ENCODE measurements at regions not wholly inside any gene's neighbourhood (a gene's known extent, or its start where the extent isn't known, plus 50 kb on each side); places are given as distances from the start of the nearest gene placed in this dataset.

DNA sequence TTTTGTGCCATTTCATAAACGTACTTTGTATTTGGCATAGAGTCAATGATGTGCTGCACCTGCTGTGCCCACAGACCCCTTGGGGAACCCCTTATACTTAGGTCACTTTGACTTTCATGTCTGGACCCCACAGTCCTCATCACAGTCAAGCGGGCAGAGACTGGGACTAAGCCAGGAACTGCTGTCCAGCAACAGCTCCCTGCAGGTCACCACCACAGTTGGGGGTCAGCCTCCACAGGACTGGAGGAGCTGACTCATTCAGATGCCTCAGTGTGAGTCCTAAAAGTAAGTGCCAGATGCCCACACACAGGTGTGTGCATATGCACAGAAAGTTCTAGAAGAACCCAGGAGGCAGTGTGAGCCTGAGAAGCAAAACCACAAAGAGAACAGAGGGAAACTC is 339.8 kb downstream of the GABRB3 start:
- no peaks in the 10 kb centered on the region for H3K27me3 ChIP-seq (ENCODE audit: low read depth)
- in situ Hi-C loops (cut with MboI; ENCODE audit: low sequenced_read_pairs): no loop called here
- H3K9me3 ChIP-seq: no peaks in the 10 kb centered on the region
- H3K4me3 ChIP-seq: no peak overlapping the region
- H3K4me1 ChIP-seq: no peaks in the 10 kb centered on the region
- no peaks in the 10 kb centered on the region for H3K36me3 ChIP-seq (replicated peaks)
- DNase-seq (ENCODE audit: low spot score in 2 of 2): no peak

DNA sequence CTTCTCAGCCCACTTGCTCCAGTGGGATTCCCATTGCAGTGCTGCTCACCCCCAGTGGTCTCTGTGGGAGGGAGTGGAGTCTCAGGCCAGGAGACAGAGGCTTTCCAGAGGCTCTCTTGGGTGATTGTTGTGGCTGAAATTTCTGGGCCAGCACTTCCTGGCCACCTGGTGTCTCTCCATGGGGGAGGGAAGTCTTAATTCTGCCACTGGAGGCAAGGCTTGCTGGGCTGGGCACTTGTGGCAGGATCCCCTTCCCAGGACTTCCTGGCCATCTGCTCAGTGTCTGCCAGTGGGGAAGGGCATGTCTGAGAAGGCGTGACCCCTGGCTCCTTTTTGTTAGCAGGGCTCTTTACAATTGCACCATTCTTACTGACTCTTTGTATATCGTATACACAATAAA is 351.8 kb downstream of the GABRB3 start:
- no peaks in the 10 kb centered on the region for H3K4me1 ChIP-seq
- no peak overlapping the region for H3K4me3 ChIP-seq
- DNase-seq (ENCODE audit: low spot score in 2 of 2): no peak
- no peaks in the 10 kb centered on the region for H3K9me3 ChIP-seq
- no peaks in the 10 kb centered on the region for H3K36me3 ChIP-seq (replicated peaks)
- in situ Hi-C loops (cut with MboI; ENCODE audit: low sequenced_read_pairs): no loop called here
- H3K27me3 ChIP-seq (ENCODE audit: low read depth): no peaks in the 10 kb centered on the region

DNA sequence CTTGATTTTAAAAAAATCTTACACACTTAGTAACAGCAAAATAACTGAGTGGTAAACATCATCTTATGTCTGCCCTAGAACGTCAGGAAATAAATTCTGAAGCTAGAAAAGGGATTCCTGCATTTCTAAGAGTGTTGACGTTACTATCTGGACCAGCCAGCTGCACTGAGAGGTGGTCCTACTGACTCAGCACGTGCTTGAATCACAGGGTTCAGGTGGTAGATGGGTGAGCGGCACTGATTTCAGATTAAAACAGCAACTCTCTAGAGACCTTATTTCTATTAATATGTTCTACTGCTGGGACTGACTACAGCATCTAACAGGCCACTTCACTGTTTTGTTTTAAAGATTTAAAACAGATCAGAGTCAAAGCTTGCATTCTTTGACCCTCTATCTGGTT is 377.2 kb downstream of the GABRB3 start:
- H3K27me3 ChIP-seq (ENCODE audit: low read depth): no peaks in the 10 kb centered on the region
- no peaks in the 10 kb centered on the region for H3K4me1 ChIP-seq
- H3K36me3 ChIP-seq (replicated peaks): no peaks in the 10 kb centered on the region
- H3K9me3 ChIP-seq: no peaks in the 10 kb centered on the region
- no peak overlapping the region for H3K4me3 ChIP-seq
- in situ Hi-C loops (cut with MboI; ENCODE audit: low sequenced_read_pairs): no loop called here
- DNase-seq (ENCODE audit: low spot score in 2 of 2): no peak

DNA sequence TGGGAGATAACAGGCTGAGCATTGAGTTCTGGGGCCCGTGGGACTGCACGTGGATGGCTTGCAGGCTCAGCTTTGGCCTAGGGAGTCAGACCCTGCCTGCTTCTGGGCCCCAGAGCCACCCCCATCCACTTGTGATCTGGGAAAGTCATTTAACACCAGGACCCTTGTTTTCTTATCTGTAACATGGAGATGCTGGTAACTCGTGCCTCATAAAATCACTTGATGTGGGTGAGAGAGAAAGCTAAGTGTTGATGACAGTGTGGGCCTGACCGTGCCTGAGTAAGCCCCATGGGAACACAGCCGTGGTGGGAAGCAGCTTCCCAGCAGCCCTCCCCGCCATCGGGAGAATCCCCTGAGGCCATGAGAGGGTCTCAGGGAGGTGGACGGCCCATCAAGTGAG is 378.1 kb downstream of the GABRB3 start:
- no peak for DNase-seq (ENCODE audit: low spot score in 2 of 2)
- in situ Hi-C loops (cut with MboI; ENCODE audit: low sequenced_read_pairs): no loop called here

DNA sequence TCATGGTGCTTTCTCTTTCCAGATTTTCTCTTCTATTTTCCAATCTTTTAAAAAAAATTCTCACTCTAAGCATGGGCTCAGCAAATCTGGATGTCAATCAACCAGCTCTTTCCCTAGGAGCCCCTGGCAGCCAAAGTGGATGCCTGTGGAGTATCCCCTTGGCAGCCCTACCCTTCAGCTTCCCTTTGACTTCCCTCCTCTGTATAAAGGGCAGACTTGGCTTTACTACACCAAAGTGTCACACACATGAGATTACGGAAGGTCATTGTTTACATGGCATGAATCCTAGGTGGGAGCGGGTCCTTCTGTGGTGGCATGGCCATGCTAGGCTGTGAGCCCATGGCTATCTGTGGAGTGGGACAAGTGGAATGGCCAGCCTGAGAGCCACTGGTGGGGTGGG is 379.9 kb downstream of the GABRB3 start:
- H3K9me3 ChIP-seq: no peaks in the 10 kb centered on the region
- no peaks in the 10 kb centered on the region for H3K36me3 ChIP-seq (replicated peaks)
- H3K4me3 ChIP-seq: no peak overlapping the region
- H3K4me1 ChIP-seq: no peaks in the 10 kb centered on the region
- in situ Hi-C loops (cut with MboI; ENCODE audit: low sequenced_read_pairs): no loop called here
- no peaks in the 10 kb centered on the region for H3K27me3 ChIP-seq (ENCODE audit: low read depth)
- no peak for DNase-seq (ENCODE audit: low spot score in 2 of 2)

More for the DNA sequence above, 378.1 kb downstream of the GABRB3 start:
- Histone ChIP-seq H3K9me3 (no peaks in the 10 kb centered on the region), H3K4me3 (no peak overlapping the region), H3K36me3 (replicated peaks) (no peaks in the 10 kb centered on the region), H3K4me1 (no peaks in the 10 kb centered on the region), H3K27me3 (ENCODE audit: low read depth) (no peaks in the 10 kb centered on the region)

DNA sequence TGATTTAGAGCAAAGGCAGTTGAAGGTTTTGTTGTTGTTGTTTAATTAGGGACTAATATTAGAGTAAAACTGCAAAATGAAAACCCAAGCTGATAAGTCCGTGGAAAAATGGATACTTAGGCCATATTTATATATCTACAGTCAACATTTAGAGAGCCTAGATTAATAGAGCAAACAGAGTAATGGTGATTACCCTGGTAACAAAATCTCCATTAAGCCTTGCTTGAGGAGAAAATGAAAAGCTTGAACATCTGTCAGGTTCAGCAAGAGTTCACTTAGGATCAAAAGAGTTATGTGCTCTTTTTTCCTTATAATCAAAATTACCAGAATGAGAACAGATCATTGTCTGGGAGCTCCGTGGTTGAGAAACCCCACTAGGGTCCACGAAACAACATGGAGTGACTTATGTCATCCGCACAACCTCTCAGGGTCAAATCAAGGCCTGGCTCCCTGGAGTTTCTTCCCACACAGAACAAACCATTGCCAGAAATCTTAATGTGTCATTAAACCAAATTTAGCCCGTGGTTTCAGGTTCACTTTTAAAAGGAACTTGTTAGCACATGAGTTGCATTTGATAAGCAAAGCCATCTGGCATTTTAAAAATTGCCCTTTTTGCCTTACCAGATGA is 381.2 kb downstream of the GABRB3 start:
- H3K9me3 ChIP-seq: no peaks in the 10 kb centered on the region
- no peak for DNase-seq (ENCODE audit: low spot score in 2 of 2)
- H3K4me3 ChIP-seq: no peak overlapping the region
- H3K36me3 ChIP-seq (replicated peaks): no peaks in the 10 kb centered on the region
- H3K4me1 ChIP-seq: no peaks in the 10 kb centered on the region
- no peaks in the 10 kb centered on the region for H3K27me3 ChIP-seq (ENCODE audit: low read depth)
- in situ Hi-C loops (cut with MboI; ENCODE audit: low sequenced_read_pairs): no loop called here

DNA sequence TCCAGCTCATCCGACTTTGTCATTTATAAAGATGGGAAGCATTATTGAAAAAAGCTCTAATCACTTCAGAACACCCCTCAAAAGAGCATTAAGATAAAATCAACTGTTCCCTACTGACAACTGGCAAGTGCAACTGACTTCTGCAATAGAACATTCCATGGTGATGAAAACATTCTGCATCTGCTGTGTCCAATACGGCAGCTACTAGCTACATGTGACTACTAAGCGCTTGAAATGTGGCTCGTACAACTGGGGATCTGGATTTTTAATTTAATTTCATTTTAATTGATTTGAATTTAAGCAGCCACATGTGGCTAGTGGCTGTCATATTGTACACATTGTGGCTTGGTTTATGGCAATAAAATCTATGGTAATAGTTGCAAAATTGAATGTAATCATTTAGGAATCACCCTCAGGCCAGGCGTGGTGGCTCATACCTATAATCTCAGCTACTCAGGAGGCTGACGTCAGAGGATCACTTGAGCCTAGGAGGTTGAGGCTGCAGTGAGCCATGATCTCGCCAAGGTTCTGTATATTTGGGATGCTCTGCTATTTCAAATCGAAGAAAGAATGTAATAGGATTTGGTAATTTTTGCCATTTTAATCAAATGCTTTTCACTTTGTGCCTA is 390.3 kb downstream of the GABRB3 start:
- Histone ChIP-seq H3K4me1 (no peaks in the 10 kb centered on the region), H3K9me3 (no peaks in the 10 kb centered on the region), H3K4me3 (no peak overlapping the region), H3K36me3 (replicated peaks) (no peaks in the 10 kb centered on the region), H3K27me3 (ENCODE audit: low read depth) (no peaks in the 10 kb centered on the region)
- no peak for DNase-seq (ENCODE audit: low spot score in 2 of 2)
- in situ Hi-C loops (cut with MboI; ENCODE audit: low sequenced_read_pairs): no loop called here

DNA sequence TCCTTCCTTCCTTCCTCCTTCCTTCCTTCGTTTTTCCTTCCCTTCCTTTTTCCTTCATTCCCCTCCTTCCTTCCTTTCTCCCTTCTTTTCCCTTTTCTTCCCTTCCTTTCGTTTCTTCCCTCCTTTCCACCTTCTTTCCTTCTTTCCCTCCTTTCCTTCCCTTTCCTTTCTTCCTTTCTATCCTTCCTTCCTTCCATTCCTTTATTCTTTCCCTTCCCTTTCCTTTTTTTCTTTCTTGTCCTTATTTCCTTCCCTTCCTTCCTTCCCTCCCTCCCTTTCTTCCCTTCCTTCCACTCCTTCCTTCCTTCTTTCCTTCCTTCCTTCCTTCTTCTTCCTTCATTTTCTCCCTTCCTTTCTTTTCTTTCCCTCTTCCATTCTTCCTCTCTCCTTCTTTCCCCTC is 394.6 kb downstream of the GABRB3 start:
- in situ Hi-C loops (cut with MboI; ENCODE audit: low sequenced_read_pairs): no loop called here
- DNase-seq (ENCODE audit: low spot score in 2 of 2): no peak

DNA sequence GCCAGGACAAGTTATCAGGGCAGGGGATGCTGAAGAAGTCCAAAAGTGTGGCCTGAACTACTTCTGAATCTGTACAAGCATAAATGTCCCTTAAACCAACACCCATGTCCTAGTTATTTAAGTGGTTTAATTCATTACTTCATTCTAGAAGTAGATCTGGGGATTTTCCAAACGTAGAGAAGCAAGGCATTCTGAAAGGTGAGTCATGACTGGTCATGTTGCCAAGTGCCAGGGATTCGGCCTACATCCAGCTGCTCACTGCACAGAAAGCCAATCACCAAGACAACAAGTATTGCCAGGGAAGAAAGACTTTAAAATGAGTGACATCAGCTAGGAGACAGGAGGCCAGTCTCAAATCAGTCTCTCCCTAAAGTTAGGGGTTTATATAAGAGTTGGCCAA is 396.6 kb downstream of the GABRB3 start:
- no peak for DNase-seq (ENCODE audit: low spot score in 2 of 2)
- in situ Hi-C loops (cut with MboI; ENCODE audit: low sequenced_read_pairs): no loop called here
- Histone ChIP-seq H3K9me3 (no peaks in the 10 kb centered on the region; the same call in 1 of the 2 replicates), H3K4me1 (no peaks in the 10 kb centered on the region), H3K4me3 (no peak overlapping the region), H3K27me3 (ENCODE audit: low read depth) (no peaks in the 10 kb centered on the region), H3K36me3 (replicated peaks) (no peaks in the 10 kb centered on the region)

More for the DNA sequence above, 394.6 kb downstream of the GABRB3 start:
- H3K36me3 ChIP-seq (replicated peaks): no peaks in the 10 kb centered on the region
- H3K4me1 ChIP-seq: no peaks in the 10 kb centered on the region
- H3K4me3 ChIP-seq: no peak overlapping the region
- no peaks in the 10 kb centered on the region; the same call in 1 of the 2 replicates for H3K9me3 ChIP-seq
- H3K27me3 ChIP-seq (ENCODE audit: low read depth): no peaks in the 10 kb centered on the region

DNA sequence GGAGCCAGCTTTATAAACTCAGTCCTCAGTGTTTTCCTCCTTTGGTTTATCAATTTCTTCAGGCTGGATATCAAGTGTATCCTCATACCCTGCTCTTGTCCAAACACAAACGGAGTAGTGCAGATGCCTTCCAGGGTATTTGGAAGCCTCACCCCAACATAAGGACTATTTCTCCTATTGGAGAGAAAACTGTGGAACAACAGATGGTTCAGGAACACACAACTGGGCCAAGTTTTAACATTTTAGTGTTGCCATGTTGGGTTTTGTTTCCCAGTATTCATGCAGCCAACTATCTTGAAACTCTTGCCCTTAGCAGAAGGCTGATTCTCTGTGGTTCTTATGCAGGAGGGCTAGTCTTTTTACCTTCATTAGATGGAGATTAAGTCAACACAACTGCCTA is 398.1 kb downstream of the GABRB3 start:
- no peaks in the 10 kb centered on the region; the same call in 1 of the 2 replicates for H3K9me3 ChIP-seq
- no peaks in the 10 kb centered on the region for H3K27me3 ChIP-seq (ENCODE audit: low read depth)
- no peaks in the 10 kb centered on the region for H3K4me1 ChIP-seq
- no peak for DNase-seq (ENCODE audit: low spot score in 2 of 2)
- no peaks in the 10 kb centered on the region for H3K36me3 ChIP-seq (replicated peaks)
- in situ Hi-C loops (cut with MboI; ENCODE audit: low sequenced_read_pairs): no loop called here
- no peak overlapping the region for H3K4me3 ChIP-seq

DNA sequence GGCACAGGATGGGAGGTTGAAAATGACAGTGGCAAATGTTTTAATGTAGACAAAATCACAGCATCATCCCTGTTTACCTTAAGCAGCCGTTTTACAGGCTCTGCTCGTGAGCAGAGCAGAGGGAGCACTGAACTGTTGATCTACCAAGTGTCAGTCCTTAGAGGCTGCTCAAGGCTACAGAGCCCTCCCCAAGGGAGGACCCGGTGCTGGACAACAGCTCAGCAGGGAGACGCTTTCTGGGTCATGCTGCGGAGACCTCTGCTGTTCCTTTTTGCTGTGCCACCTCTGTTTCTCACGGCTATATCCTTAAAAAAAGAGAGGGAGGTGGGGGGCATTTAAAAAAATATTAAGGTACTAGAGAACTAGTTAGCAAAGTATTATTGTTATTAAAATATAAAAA is 400.2 kb downstream of the GABRB3 start:
- in situ Hi-C loops (cut with MboI; ENCODE audit: low sequenced_read_pairs): no loop called here
- DNase-seq (ENCODE audit: low spot score in 2 of 2): no peak
- H3K4me3 ChIP-seq: no peak overlapping the region
- H3K9me3 ChIP-seq: no peaks in the 10 kb centered on the region; the same call in 1 of the 2 replicates
- H3K27me3 ChIP-seq (ENCODE audit: low read depth): no peaks in the 10 kb centered on the region
- no peaks in the 10 kb centered on the region for H3K4me1 ChIP-seq
- no peaks in the 10 kb centered on the region for H3K36me3 ChIP-seq (replicated peaks)

DNA sequence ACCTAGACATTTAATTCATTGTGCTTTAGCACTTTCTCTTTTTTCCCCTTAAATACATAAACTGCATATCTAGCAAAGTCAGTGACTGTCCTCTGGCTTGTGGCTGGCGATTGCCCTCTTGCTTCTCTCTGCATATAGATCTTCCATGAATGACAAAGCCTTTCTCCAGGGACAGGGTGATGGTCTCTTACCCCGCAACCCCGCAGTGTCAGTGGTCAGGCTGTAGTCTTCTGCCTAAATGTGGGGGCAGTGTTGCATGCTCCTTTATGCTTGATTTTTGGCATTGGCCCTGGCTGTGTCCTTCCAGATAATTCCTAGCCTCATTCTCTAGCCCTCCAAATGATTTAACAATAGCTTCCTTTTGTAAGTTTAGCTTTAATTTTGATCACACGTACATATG is 407.8 kb downstream of the GABRB3 start:
- H3K4me3 ChIP-seq: no peak overlapping the region
- H3K36me3 ChIP-seq (replicated peaks): no peaks in the 10 kb centered on the region
- no peak for DNase-seq (ENCODE audit: low spot score in 2 of 2)
- in situ Hi-C loops (cut with MboI; ENCODE audit: low sequenced_read_pairs): no loop called here
- no peaks in the 10 kb centered on the region for H3K4me1 ChIP-seq
- H3K9me3 ChIP-seq: no peaks in the 10 kb centered on the region
- no peaks in the 10 kb centered on the region for H3K27me3 ChIP-seq (ENCODE audit: low read depth)

DNA sequence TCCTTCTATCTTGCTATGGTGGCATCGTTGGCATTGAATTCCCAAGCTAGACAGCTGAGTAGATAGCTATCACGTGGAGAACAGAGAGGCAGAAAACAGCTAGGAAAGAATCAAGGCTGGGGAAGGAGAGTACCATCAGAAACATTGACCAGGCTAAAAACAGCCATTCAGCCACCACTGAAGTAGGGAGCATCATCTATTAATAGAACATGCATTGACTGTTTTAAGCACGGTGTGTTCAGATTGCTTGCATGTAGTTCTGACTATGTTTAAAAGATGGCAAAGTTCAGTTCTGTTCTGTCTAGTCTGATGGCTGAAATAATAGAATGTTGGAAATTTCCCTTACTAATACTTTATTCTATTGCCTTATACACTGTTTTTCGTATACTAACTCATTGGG is 413.0 kb downstream of the GABRB3 start:
- no peak for DNase-seq (ENCODE audit: low spot score in 2 of 2)
- Histone ChIP-seq H3K36me3 (replicated peaks) (no peaks in the 10 kb centered on the region), H3K4me1 (no peaks in the 10 kb centered on the region), H3K27me3 (ENCODE audit: low read depth) (peaks cover 3% of the 10 kb centered on the region; the same call in 1 of the 2 replicates), H3K9me3 (no peaks in the 10 kb centered on the region), H3K4me3 (no peak overlapping the region)
- in situ Hi-C loops (cut with MboI; ENCODE audit: low sequenced_read_pairs): no loop called here

DNA sequence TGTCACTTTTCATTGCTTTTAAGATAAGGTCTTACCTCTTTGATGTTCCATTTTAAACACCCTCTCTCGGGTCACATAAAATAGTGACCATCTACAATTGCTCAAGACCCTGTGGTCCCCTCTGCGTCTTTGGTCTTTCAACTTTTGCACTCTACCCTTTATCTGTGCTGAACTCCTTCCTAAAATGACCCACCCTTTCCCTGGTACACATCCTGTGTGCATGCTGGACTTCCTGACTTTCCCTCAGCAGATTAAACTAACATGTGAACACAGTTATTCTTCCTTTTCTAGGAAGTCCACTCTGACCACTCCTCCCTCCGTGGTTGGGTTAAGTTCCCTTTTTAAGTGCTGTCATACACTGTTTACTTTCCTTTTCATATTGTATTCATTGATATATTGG is 414.2 kb downstream of the GABRB3 start:
- no peak for DNase-seq (ENCODE audit: low spot score in 2 of 2)
- no peaks in the 10 kb centered on the region for H3K9me3 ChIP-seq
- H3K4me3 ChIP-seq: no peak overlapping the region
- peaks cover 3% of the 10 kb centered on the region; the same call in 1 of the 2 replicates for H3K27me3 ChIP-seq (ENCODE audit: low read depth)
- in situ Hi-C loops (cut with MboI; ENCODE audit: low sequenced_read_pairs): no loop called here
- no peaks in the 10 kb centered on the region for H3K4me1 ChIP-seq
- H3K36me3 ChIP-seq (replicated peaks): no peaks in the 10 kb centered on the region

DNA sequence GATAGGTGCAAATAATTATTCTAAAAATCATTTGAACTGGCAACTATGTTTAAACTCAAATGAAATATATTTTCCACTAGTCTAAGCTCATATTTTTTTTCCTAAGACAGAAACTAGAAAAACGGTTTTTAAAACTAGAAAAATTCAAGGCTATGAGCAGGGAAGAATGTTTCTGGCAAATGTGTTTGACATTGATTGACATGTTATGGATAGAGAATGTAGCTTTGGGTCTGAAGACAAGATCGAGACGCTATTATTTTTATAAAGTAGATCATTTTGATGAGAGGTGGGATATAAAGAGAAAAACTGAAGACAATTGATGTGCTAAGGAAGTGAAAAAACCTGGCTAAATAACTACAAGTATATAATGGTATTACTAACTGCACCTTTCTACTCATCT is 415.2 kb downstream of the GABRB3 start:
- Histone ChIP-seq H3K4me3 (no peak overlapping the region), H3K9me3 (no peaks in the 10 kb centered on the region), H3K4me1 (no peaks in the 10 kb centered on the region), H3K27me3 (ENCODE audit: low read depth) (peaks cover 3% of the 10 kb centered on the region; the same call in 1 of the 2 replicates), H3K36me3 (replicated peaks) (no peaks in the 10 kb centered on the region)
- in situ Hi-C loops (cut with MboI; ENCODE audit: low sequenced_read_pairs): no loop called here
- no peak for DNase-seq (ENCODE audit: low spot score in 2 of 2)

Measured in HAP-1 (cell line).